CD4-positive, alpha-beta T cell (primary cell): ENCODE measurements at regions not wholly inside any gene's neighbourhood (a gene's known extent, or its start where the extent isn't known, plus 50 kb on each side); places are given as distances from the start of the nearest gene placed in this dataset.

Experiments
- ATAC-seq: fragments of 200-7000 bp; cut with Tn5 transposase; one replicate; pipeline ENCODE4 v1.10.0; 2022; ENCODE audit warnings: mild to moderate bottlenecking; ENCODE audit not compliant: poor library complexity
- CTCF ChIA-PET: fragments of 350-600 bp; sonication (Branson Sonifier 250); formaldehyde crosslinking; loops from one replicate; lab custom pipeline; 2021; ENCODE audit warnings: antibody characterized with exemption, inconsistent platforms; lab: Charles Lee
- POLR2A ChIA-PET: fragments of 350-600 bp; sonication (Branson Sonifier 250); formaldehyde crosslinking; loops from one replicate; lab custom pipeline; 2021; ENCODE audit warnings: antibody characterized with exemption, inconsistent platforms; lab: Charles Lee
- DNase-seq, 14 experiments: peaks; one replicate each; pipeline ENCODE4 v3.0.0-alpha.2; 2013 to 2020; ENCODE audit warnings: mixed read lengths in 2 of 14
- H3K27ac ChIP-seq, 2 donors: one replicate each; pipeline versions ENCODE4 v1.5.1 to v1.7.0; 2013; ENCODE audit warnings: low read length in 2 of 2, low read depth in 1 of 2, mild to moderate bottlenecking in 1 of 2
- H3K27me3 ChIP-seq, 2 experiments: 1 replicate in 1 of 2; 2 replicates in 1 of 2; pipeline versions ENCODE4 v1.6.1 to v1.7.0; 2013; ENCODE audit warnings: low read length in 2 of 2, control low read depth in 1 of 2, mild to moderate bottlenecking in 1 of 2, moderate library complexity in 1 of 2; ENCODE audit not compliant: insufficient read depth in 2 of 2, control insufficient read depth in 1 of 2
- H3K36me3 ChIP-seq: one replicate; pipeline ENCODE4 v1.6.1; 2013; ENCODE audit warnings: low read length, control low read depth; ENCODE audit not compliant: insufficient read depth
- H3K4me1 ChIP-seq: one replicate; pipeline ENCODE4 v1.6.1; 2013; ENCODE audit warnings: low read length, control low read depth; ENCODE audit not compliant: insufficient read depth
- H3K4me3 ChIP-seq: one replicate; pipeline ENCODE4 v1.5.1; 2013; ENCODE audit warnings: mild to moderate bottlenecking, low read length, moderate library complexity
- H3K9me3 ChIP-seq, 2 experiments: 1 replicate in 1 of 2; 2 replicates in 1 of 2; pipeline versions ENCODE4 v1.6.1 to v1.7.0; 2013; ENCODE audit warnings: low read length in 2 of 2, mild to moderate bottlenecking in 2 of 2, control low read depth in 1 of 2, moderate library complexity in 1 of 2; ENCODE audit not compliant: control insufficient read depth in 1 of 2, insufficient read depth in 1 of 2
- H3K27ac Mint-ChIP-seq: one replicate; pipeline ENCODE4 v1.8.0; 2020; ENCODE audit warnings: mixed read lengths
- H3K27me3 Mint-ChIP-seq: one replicate; pipeline ENCODE4 v1.8.0; 2021; ENCODE audit warnings: mixed read lengths
- H3K36me3 Mint-ChIP-seq: one replicate; pipeline ENCODE4 v1.8.0; 2021; ENCODE audit warnings: low read depth, mixed read lengths
- H3K4me1 Mint-ChIP-seq: one replicate; pipeline ENCODE4 v1.8.0; 2021; ENCODE audit warnings: low read depth, mixed read lengths
- H3K4me3 Mint-ChIP-seq: one replicate; pipeline ENCODE4 v1.8.0; 2020; ENCODE audit warnings: mild to moderate bottlenecking, mixed read lengths
- H3K9me3 Mint-ChIP-seq: one replicate; pipeline ENCODE4 v1.8.0; 2020; ENCODE audit warnings: mixed read lengths
- intact Hi-C, 2 experiments: fragments of 100-400 bp; cut with DNase I in 1 of 2; cut with micrococcal nuclease in 1 of 2; formaldehyde crosslinking; loops; one replicate each; pipeline versions ENCODE4 v1.15.1 to v1.9.0; 2023 to 2025; cut with DNase I, micrococcal nuclease
- TF ChIP-seq, protein P1 (sequence below): fragments of 200-600 bp; IDR thresholded peaks from one replicate; pipeline ENCODE4 v1.8.0; 2022; ENCODE audit warnings: antibody characterized with exemption, mild to moderate bottlenecking

DNA sequence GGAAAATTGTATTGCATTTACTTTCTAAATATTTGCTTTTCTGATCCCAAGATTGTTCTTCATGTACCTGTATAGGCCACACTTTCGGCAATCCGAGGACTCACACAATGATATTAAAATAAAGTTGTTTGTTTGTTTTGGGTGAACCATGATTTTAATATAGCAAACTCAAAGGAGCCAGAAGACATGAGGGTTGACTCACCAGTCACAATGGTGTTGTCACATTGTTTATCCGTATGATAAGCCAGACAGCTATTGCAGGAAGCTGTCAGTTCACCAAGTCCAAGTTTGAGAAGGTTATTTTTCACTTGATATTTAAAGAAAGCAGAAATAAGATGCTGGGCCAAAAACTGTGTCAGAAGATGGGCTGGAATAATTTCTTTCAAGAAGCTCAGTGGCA lies 67.1 kb upstream of the CPM start:
- H3K36me3 ChIP-seq, result no peaks in the 10 kb centered on the region
- intact Hi-C loops, result no loop called here
- H3K27me3 ChIP-seq, result no peaks in the 10 kb centered on the region
- Mint-ChIP-seq H3K4me1 (no peaks in the 10 kb centered on the region), H3K9me3 (peaks cover 15% of the 10 kb centered on the region), H3K27ac (no peak overlapping the region), H3K36me3 (no peaks in the 10 kb centered on the region), H3K27me3 (no peaks in the 10 kb centered on the region), H3K4me3 (no peak overlapping the region)
- TF ChIP-seq, protein P1, sequence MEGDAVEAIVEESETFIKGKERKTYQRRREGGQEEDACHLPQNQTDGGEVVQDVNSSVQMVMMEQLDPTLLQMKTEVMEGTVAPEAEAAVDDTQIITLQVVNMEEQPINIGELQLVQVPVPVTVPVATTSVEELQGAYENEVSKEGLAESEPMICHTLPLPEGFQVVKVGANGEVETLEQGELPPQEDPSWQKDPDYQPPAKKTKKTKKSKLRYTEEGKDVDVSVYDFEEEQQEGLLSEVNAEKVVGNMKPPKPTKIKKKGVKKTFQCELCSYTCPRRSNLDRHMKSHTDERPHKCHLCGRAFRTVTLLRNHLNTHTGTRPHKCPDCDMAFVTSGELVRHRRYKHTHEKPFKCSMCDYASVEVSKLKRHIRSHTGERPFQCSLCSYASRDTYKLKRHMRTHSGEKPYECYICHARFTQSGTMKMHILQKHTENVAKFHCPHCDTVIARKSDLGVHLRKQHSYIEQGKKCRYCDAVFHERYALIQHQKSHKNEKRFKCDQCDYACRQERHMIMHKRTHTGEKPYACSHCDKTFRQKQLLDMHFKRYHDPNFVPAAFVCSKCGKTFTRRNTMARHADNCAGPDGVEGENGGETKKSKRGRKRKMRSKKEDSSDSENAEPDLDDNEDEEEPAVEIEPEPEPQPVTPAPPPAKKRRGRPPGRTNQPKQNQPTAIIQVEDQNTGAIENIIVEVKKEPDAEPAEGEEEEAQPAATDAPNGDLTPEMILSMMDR, result no peak
- DNase-seq (no peak), ATAC-seq (no peak)
- H3K27ac ChIP-seq, result no peak overlapping the region
- ChIA-PET CTCF (interaction anchor here (1.1 kb wide), 1 partner anchor 19 kb away, joined by 3 read pairs; no protein-coding TSS in a partner anchor), POLR2A (no interaction called here)
- no peak overlapping the region for H3K4me3 ChIP-seq
- H3K9me3 ChIP-seq, result no peaks in the 10 kb centered on the region
- no peaks in the 10 kb centered on the region for H3K4me1 ChIP-seq

DNA sequence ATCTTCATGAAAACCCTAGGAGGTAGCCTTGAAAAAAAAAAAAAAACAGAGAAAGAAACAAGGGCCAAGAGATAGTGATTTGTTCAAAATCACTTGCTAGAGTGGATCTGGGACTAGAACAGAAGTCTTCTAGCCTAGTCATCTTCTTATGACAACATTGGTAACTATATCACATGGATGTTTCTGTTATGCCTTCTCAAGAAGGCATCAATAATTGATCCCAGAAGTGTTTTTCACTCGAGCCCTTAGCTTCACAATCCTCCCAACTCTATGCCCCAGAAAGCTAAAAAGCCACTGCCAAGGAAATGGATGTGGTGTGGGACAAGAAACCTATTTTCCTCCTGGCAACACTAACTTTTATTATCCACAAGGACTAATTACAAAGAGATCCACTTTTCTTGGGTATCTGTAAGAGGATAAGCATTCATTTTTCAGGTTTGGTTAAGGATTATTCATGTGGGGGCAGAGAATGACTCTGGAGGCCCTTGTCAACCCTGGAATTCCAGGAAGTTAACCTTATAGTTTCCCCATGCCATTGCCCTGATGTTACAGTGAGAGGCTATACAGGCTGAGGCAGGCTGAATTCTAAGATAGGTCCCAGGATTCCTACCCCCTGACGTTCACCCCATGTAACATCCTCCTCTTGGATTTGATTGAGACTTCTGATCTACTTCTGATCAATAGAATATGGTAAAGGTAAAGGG lies 67.7 kb upstream of the CPM start:
- TF ChIP-seq, protein P1, result no peak
- Histone ChIP-seq H3K4me1 (no peaks in the 10 kb centered on the region), H3K4me3 (no peak overlapping the region), H3K36me3 (no peaks in the 10 kb centered on the region), H3K9me3 (no peaks in the 10 kb centered on the region), H3K27me3 (no peaks in the 10 kb centered on the region), H3K27ac (no peak overlapping the region)
- DNase-seq, result no peak
- no peaks in the 10 kb centered on the region for H3K27me3 Mint-ChIP-seq
- H3K9me3 Mint-ChIP-seq, result peaks cover 15% of the 10 kb centered on the region
- ChIA-PET POLR2A (no interaction called here), CTCF (interaction anchor here (1.1 kb wide), 1 partner anchor 19 kb away, joined by 3 read pairs; no protein-coding TSS in a partner anchor)
- no peak overlapping the region for H3K4me3 Mint-ChIP-seq
- ATAC-seq, result no peak
- H3K36me3 Mint-ChIP-seq, result no peaks in the 10 kb centered on the region
- no peaks in the 10 kb centered on the region for H3K4me1 Mint-ChIP-seq
- H3K27ac Mint-ChIP-seq, result no peak overlapping the region
- intact Hi-C loops, result no loop called here

DNA sequence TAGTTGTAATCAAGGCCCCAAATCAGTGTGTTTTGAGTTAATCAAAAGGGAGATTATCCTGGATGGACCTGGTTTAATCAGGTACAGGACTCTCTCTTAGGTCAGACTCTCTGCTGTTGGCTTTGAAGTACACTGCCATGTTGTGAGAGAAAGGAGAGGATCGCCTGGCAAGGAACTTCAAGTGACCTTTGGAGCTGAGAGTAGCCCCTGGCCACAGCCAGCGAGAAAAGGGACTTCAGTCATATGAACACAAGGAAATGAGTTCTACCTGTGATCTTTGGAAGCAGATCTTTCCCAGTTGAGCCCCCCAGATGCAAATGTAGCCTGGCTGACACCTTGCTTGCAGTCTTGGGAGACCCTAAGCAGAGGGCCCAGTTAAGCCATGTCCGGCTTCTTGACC lies 68.3 kb upstream of the CPM start:
- H3K36me3 Mint-ChIP-seq, result no peaks in the 10 kb centered on the region
- no peaks in the 10 kb centered on the region for H3K4me1 Mint-ChIP-seq
- intact Hi-C loops, result no loop called here
- TF ChIP-seq, protein P1, result no peak
- no peak overlapping the region for H3K4me3 Mint-ChIP-seq
- no peaks in the 10 kb centered on the region for H3K4me1 ChIP-seq
- peaks cover 15% of the 10 kb centered on the region for H3K9me3 Mint-ChIP-seq
- ATAC-seq (no peak), DNase-seq (no peak)
- H3K4me3 ChIP-seq, result no peak overlapping the region
- ChIA-PET CTCF (no interaction called here), POLR2A (no interaction called here)
- H3K27me3 Mint-ChIP-seq, result peaks cover 5% of the 10 kb centered on the region
- no peak overlapping the region for H3K27ac Mint-ChIP-seq
- no peaks in the 10 kb centered on the region for H3K27me3 ChIP-seq
- H3K36me3 ChIP-seq, result no peaks in the 10 kb centered on the region
- no peaks in the 10 kb centered on the region for H3K9me3 ChIP-seq
- H3K27ac ChIP-seq, result no peak overlapping the region
